Activated CD8-positive, alpha-beta memory T cell treated with anti-CD3 and anti-CD28 coated beads, Interleukin-2, amount 50 U/mL, for 1 hour (primary cell): ENCODE measurements at regions not wholly inside any gene's neighbourhood (a gene's known extent, or its start where the extent isn't known, plus 50 kb on each side); places are given as distances from the start of the nearest gene placed in this dataset.

Experiments
- DNase-seq: peaks from one replicate; pipeline ENCODE4 v3.0.0-alpha.2; 2020; ENCODE audit errors: extremely low read depth

- DNase-seq = no peak
Measured at GRCh38 chr14:65186951-65187350, 84.6 kb upstream of the MAX start.

- no peak for DNase-seq
Measured at GRCh38 chr14:65187421-65188049, 85.2 kb upstream of the MAX start.

- DNase-seq = no peak
Measured at GRCh38 chr14:65190312-65190711, 88.0 kb upstream of the MAX start.

- DNase-seq = no peak
Measured at GRCh38 chr14:65191716-65192115, 89.4 kb upstream of the MAX start.

GRCh38 chr14:65192686-65193085 lies 90.4 kb upstream of the MAX start:
- DNase-seq = no peak

GRCh38 chr14:65193916-65194590 lies 91.7 kb upstream of the MAX start:
- no peak for DNase-seq

GRCh38 chr14:65195042-65195719 lies 92.9 kb upstream of the MAX start:
- no peak for DNase-seq

- DNase-seq = no peak
Measured at GRCh38 chr14:65198346-65198745, 96.0 kb upstream of the MAX start.

- no peak for DNase-seq
Measured at GRCh38 chr14:65200454-65200853, 98.1 kb upstream of the MAX start.

GRCh38 chr14:65203574-65203973 lies 101.3 kb upstream of the MAX start:
- DNase-seq = no peak

- no peak for DNase-seq
Measured at GRCh38 chr14:65204056-65204455, 101.7 kb upstream of the MAX start.

- DNase-seq = no peak
Measured at GRCh38 chr14:65206078-65206447, 103.7 kb upstream of the MAX start.

- DNase-seq = no peak
Measured at GRCh38 chr14:65206448-65207096, 104.3 kb upstream of the MAX start.

GRCh38 chr14:65208548-65208947 lies 106.2 kb upstream of the MAX start:
- no peak for DNase-seq

GRCh38 chr14:65210118-65210821 lies 108.0 kb upstream of the MAX start:
- no peak for DNase-seq

- DNase-seq = no peak
Measured at GRCh38 chr14:65210822-65211182, 108.5 kb upstream of the MAX start.

- no peak for DNase-seq
Measured at GRCh38 chr14:65211341-65211987, 109.1 kb upstream of the MAX start.

GRCh38 chr14:65213316-65213715 lies 111.0 kb upstream of the MAX start:
- DNase-seq = no peak

- no peak for DNase-seq
Measured at GRCh38 chr14:65214741-65215140, 112.4 kb upstream of the MAX start.

- no peak for DNase-seq
Measured at GRCh38 chr14:65219353-65219752, 117.0 kb upstream of the MAX start.

GRCh38 chr14:65222440-65222858 lies 120.1 kb upstream of the MAX start:
- no peak for DNase-seq

- DNase-seq = no peak
Measured at GRCh38 chr14:65223636-65224035, 121.3 kb upstream of the MAX start.
